Astrocyte (in vitro differentiated cells and primary cell): ENCODE measurements at regions not wholly inside any gene's neighbourhood (a gene's known extent, or its start where the extent isn't known, plus 50 kb on each side); places are given as distances from the start of the nearest gene placed in this dataset.
"Not testable (repeated sequence)": the region's sequence is repeated elsewhere in the genome, so short reads cannot be mapped to it uniquely, and the experiment has no call there.

ENCODE experiments used
- DNase-seq: peaks from one replicate; pipeline ENCODE4 v3.0.0-alpha.2; 2010; ENCODE audit warnings: low read depth
- FAIRE-seq: peaks from 2 replicates; lab custom pipeline; 2011; peaks lifted over from hg19 to GRCh38; lab: Jason Lieb, UNC
- H2AFZ ChIP-seq: 2 replicates; pipeline ENCODE4 v1.6.0; 2012; ENCODE audit warnings: low read depth, low read length, inconsistent platforms
- H3K27ac ChIP-seq: 2 replicates; pipeline ENCODE4 v1.5.1; 2011; ENCODE audit warnings: low read depth, low read length, inconsistent platforms
- H3K27me3 ChIP-seq: 2 replicates; pipeline ENCODE4 v1.6.0; 2011; ENCODE audit warnings: low read length, inconsistent platforms; ENCODE audit not compliant: insufficient read depth
- H3K36me3 ChIP-seq: 2 replicates; pipeline ENCODE4 v1.5.1; 2011; ENCODE audit warnings: low read length, inconsistent platforms; ENCODE audit not compliant: insufficient read depth
- H3K4me1 ChIP-seq: 2 replicates; pipeline ENCODE4 v1.5.1; 2011; ENCODE audit warnings: low read length, inconsistent platforms; ENCODE audit not compliant: insufficient read depth
- H3K4me2 ChIP-seq: 2 replicates; pipeline ENCODE4 v1.6.0; 2012; ENCODE audit warnings: low read length, inconsistent platforms
- H3K4me3 ChIP-seq: 2 replicates; pipeline ENCODE4 v1.5.1; 2011; ENCODE audit warnings: low read depth, mild to moderate bottlenecking, low read length, inconsistent platforms; ENCODE audit not compliant: insufficient read depth
- H3K79me2 ChIP-seq: 2 replicates; pipeline ENCODE4 v1.6.0; 2012; ENCODE audit warnings: mild to moderate bottlenecking, low read length, inconsistent platforms; ENCODE audit not compliant: insufficient read depth
- H3K9ac ChIP-seq: 2 replicates; pipeline ENCODE4 v1.6.0; 2012; ENCODE audit warnings: mild to moderate bottlenecking, low read length, inconsistent platforms
- H3K9me3 ChIP-seq: 2 replicates; pipeline ENCODE4 v1.5.1; 2012; ENCODE audit warnings: low read depth, mild to moderate bottlenecking, low read length, inconsistent platforms; ENCODE audit not compliant: insufficient read depth
- H4K20me1 ChIP-seq: 2 replicates; pipeline ENCODE4 v1.6.0; 2012; ENCODE audit warnings: low read length, inconsistent platforms; ENCODE audit not compliant: insufficient read depth
- H3K27ac Mint-ChIP-seq: one replicate; pipeline ENCODE4 v1.8.0; 2021; ENCODE audit warnings: mild to moderate bottlenecking, mixed read lengths; ENCODE audit not compliant: unreplicated experiment
- H3K27me3 Mint-ChIP-seq: one replicate; pipeline ENCODE4 v1.8.0; 2021; ENCODE audit warnings: low read depth, mixed read lengths; ENCODE audit not compliant: unreplicated experiment
- H3K36me3 Mint-ChIP-seq: one replicate; pipeline ENCODE4 v1.8.0; 2021; ENCODE audit warnings: low read depth, mixed read lengths; ENCODE audit not compliant: unreplicated experiment
- H3K4me1 Mint-ChIP-seq: one replicate; pipeline ENCODE4 v1.8.0; 2021; ENCODE audit warnings: low read depth, mixed read lengths; ENCODE audit not compliant: unreplicated experiment
- H3K4me3 Mint-ChIP-seq: one replicate; pipeline ENCODE4 v1.8.0; 2021; ENCODE audit warnings: mild to moderate bottlenecking, moderate library complexity, mixed read lengths; ENCODE audit not compliant: unreplicated experiment
- H3K9me3 Mint-ChIP-seq: one replicate; pipeline ENCODE4 v1.8.0; 2021; ENCODE audit warnings: mild to moderate bottlenecking, mixed read lengths; ENCODE audit not compliant: unreplicated experiment
- EZH2 ChIP-seq: IDR thresholded peaks from 2 replicates; pipeline ENCODE4 v1.6.1; 2012; ENCODE audit warnings: mild to moderate bottlenecking, low read length, inconsistent platforms; ENCODE audit not compliant: insufficient read depth
- TF ChIP-seq, protein P1 (sequence below): IDR thresholded peaks from 2 replicates; pipeline ENCODE4 v1.5.1; 2011; ENCODE audit warnings: low read depth, mild to moderate bottlenecking, inconsistent platforms, low read length, moderate library complexity; ENCODE audit not compliant: insufficient read depth

DNA sequence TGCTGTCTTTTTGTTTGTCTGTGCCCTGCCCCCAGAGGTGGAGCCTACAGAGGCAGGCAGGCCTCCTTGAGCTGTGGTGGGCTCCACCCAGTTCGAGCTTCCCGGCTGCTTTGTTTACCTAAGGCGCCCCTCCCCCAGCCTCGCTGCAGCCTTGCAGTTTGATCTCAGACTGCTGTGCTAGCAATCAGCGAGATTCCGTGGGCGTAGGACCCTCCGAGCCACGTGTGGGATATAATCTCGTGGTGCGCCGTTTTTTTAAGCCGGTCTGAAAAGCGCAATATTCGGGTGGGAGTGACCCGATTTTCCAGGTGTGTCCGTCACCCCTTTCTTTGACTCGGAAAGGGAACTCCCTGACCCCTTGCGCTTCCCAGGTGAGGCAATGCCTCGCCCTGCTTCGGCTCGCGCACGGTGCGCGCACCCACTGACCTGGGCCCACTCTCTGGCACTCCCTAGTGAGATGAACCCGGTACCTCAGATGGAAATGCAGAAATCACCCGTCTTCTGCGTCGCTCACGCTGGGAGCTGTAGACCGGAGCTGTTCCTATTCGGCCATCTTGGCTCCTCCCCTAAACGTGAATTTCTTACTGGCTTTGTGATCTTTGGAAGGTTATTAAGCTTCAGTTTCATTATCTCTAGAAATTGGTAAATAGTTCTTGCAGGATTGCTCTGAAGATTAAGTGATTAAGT lies 196.2 kb upstream of the ADO start:
- not testable (repeated sequence) for H3K4me3 Mint-ChIP-seq

DNA sequence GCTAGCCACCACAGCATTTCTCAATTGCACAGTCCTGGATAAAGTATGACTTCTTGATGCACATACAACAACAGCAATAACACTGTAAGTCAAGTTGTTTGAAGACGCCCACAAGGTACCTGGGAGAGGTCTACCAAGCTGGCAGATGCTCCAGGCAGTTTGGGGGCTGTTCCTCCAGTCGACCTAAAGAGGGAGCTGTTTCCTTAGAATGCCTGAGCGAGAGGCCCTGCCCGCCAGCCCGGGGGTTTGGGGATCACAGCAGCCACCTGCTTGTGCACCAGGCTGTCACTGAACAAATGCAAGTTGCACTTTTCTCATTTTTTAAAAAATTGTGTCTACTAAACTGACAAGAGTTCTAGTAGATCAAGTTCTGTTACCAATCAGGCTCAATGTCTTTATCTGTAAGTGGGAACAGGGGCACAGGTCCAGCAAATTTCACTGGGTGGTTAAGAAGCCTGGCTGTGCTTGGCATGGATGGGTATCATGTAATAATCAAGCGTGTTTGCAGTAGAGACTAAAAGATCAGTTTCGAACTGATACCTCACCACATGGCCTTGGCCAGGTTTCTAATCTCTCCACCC lies 193.8 kb upstream of the ADO start:
- no peak overlapping the region for H3K4me3 ChIP-seq
- peaks cover 7% of the 10 kb centered on the region for H3K4me1 ChIP-seq
- Mint-ChIP-seq H3K9me3 (peaks cover 9% of the 10 kb centered on the region), H3K36me3 (no peaks in the 10 kb centered on the region), H3K4me1 (peaks cover 18% of the 10 kb centered on the region), H3K4me3 (no peak overlapping the region), H3K27ac (no peak overlapping the region), H3K27me3 (no peaks in the 10 kb centered on the region)
- H2AFZ ChIP-seq = no peak overlapping the region
- H4K20me1 ChIP-seq = no peaks in the 10 kb centered on the region
- TF ChIP-seq, protein P1, sequence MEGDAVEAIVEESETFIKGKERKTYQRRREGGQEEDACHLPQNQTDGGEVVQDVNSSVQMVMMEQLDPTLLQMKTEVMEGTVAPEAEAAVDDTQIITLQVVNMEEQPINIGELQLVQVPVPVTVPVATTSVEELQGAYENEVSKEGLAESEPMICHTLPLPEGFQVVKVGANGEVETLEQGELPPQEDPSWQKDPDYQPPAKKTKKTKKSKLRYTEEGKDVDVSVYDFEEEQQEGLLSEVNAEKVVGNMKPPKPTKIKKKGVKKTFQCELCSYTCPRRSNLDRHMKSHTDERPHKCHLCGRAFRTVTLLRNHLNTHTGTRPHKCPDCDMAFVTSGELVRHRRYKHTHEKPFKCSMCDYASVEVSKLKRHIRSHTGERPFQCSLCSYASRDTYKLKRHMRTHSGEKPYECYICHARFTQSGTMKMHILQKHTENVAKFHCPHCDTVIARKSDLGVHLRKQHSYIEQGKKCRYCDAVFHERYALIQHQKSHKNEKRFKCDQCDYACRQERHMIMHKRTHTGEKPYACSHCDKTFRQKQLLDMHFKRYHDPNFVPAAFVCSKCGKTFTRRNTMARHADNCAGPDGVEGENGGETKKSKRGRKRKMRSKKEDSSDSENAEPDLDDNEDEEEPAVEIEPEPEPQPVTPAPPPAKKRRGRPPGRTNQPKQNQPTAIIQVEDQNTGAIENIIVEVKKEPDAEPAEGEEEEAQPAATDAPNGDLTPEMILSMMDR = peak; percentile 76
- TF ChIP-seq EZH2 = no peak
- H3K27ac ChIP-seq = no peak overlapping the region
- no peaks in the 10 kb centered on the region for H3K9me3 ChIP-seq
- H3K9ac ChIP-seq = no peak overlapping the region
- H3K4me2 ChIP-seq = no peak overlapping the region
- no peaks in the 10 kb centered on the region for H3K79me2 ChIP-seq
- no peak for FAIRE-seq
- no peaks in the 10 kb centered on the region for H3K36me3 ChIP-seq
- no peaks in the 10 kb centered on the region for H3K27me3 ChIP-seq
- peak; percentile 23 for DNase-seq

More for the DNA sequence above, 196.2 kb upstream of the ADO start:
- not testable (repeated sequence) for H3K36me3 Mint-ChIP-seq, H3K36me3 ChIP-seq, H3K79me2 ChIP-seq, H3K4me2 ChIP-seq, H4K20me1 ChIP-seq, H3K9ac ChIP-seq, H3K27me3 ChIP-seq, H3K27ac Mint-ChIP-seq, H3K27ac ChIP-seq, H3K9me3 ChIP-seq, FAIRE-seq, H2AFZ ChIP-seq, DNase-seq, H3K9me3 Mint-ChIP-seq, H3K4me3 ChIP-seq, H3K4me1 Mint-ChIP-seq, H3K27me3 Mint-ChIP-seq, H3K4me1 ChIP-seq

GRCh38 chr10:62613424-62613823 lies 191.1 kb upstream of the ADO start:
- H3K9me3 Mint-ChIP-seq = peaks cover 13% of the 10 kb centered on the region
- Histone ChIP-seq H3K4me2 (peak overlapping the region; percentile 30), H3K9me3 (no peaks in the 10 kb centered on the region), H3K9ac (no peak overlapping the region), H3K36me3 (no peaks in the 10 kb centered on the region), H3K79me2 (no peaks in the 10 kb centered on the region), H3K4me3 (no peak overlapping the region), H2AFZ (no peak overlapping the region), H4K20me1 (no peaks in the 10 kb centered on the region), H3K27me3 (no peaks in the 10 kb centered on the region), H3K4me1 (peaks cover 10% of the 10 kb centered on the region), H3K27ac (no peak overlapping the region)
- H3K4me1 Mint-ChIP-seq = peaks cover 28% of the 10 kb centered on the region
- H3K27me3 Mint-ChIP-seq = no peaks in the 10 kb centered on the region
- DNase-seq = peak; percentile 65
- no peak overlapping the region for H3K4me3 Mint-ChIP-seq
- H3K27ac Mint-ChIP-seq = peak overlapping the region; percentile 73
- FAIRE-seq = peak; percentile 41
- no peak for TF ChIP-seq EZH2
- TF ChIP-seq, protein P1 = no peak
- no peaks in the 10 kb centered on the region for H3K36me3 Mint-ChIP-seq
